GM20000 (cell line): ENCODE measurements at regions not wholly inside any gene's neighbourhood (a gene's known extent, or its start where the extent isn't known, plus 50 kb on each side); places are given as distances from the start of the nearest gene placed in this dataset.

Experiments used
- DNase-seq: peaks from one replicate; pipeline ENCODE4 v3.0.0; 2012; ENCODE audit warnings: low spot score
- TF ChIP-seq, protein P1 (sequence below): IDR thresholded peaks from 2 replicates; pipeline ENCODE4 v1.5.1; 2012; ENCODE audit warnings: mild to moderate bottlenecking, control low read depth; ENCODE audit errors: extremely low read depth, missing control alignments

DNA sequence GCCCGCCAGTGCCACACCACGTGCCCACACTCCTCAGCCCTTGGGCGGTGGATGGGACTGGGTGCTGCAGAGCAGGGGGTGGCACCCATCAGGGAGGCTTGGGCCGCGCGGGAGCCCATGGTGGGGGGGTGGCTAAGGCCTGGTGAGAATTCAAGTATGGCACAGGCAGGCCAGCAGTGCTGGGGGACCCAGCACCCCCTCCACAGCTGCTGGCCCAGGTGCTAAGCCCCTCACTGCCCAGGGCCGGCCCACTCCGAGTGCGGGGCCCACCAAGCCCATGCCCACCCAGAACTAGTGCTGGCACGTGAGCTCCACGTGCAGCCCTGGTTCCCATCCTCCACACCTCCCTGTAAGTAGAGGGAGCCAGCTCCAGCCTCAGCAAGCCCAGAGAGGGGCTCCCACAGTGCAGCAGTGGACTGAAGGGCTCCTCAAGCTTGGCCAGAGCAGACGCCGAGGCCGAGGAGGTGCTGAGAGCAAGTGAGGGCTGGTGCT, 1091.1 kb upstream of the GJE1 start:
- TF ChIP-seq, protein P1, sequence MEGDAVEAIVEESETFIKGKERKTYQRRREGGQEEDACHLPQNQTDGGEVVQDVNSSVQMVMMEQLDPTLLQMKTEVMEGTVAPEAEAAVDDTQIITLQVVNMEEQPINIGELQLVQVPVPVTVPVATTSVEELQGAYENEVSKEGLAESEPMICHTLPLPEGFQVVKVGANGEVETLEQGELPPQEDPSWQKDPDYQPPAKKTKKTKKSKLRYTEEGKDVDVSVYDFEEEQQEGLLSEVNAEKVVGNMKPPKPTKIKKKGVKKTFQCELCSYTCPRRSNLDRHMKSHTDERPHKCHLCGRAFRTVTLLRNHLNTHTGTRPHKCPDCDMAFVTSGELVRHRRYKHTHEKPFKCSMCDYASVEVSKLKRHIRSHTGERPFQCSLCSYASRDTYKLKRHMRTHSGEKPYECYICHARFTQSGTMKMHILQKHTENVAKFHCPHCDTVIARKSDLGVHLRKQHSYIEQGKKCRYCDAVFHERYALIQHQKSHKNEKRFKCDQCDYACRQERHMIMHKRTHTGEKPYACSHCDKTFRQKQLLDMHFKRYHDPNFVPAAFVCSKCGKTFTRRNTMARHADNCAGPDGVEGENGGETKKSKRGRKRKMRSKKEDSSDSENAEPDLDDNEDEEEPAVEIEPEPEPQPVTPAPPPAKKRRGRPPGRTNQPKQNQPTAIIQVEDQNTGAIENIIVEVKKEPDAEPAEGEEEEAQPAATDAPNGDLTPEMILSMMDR = no peak
- no peak for DNase-seq

DNA sequence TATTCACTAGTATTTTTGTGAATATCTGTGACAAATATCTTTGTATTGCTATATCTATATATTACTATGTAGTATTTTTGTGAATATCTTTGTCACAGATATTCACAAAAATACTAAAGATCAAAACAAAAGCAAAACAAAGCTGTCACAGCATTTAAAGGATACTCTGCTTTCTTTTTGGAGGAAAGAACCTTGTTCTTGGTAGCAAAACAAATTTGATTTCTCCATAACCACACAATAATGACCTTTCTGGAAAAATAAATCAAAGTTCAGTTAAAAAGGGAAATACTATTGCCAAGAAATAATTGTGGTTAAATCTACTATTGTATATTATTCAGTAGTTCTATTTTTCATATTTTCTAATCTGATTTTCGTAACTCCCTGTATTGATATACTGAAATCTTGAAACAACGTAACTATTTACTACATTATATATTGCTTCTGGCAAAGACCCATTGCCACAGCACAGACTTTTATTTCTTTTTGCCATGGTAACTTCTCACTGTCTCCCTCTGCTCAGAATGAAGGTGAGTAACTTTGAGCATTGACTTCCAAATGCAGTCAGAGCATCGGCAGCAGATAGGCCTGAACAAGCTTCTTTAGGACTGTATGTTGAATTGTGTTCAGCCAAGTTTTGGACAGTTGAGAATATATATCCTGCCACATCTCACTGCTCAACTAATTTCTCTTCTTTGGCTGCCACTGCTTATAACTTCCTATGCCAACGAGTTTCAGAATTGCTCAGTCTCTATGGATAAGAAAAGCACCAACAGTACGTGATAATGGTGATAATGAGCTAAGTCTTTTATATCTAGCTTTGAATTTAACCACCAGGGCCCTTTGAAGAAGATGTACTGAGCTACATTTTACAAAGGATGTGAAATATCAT, 1097.2 kb upstream of the GJE1 start:
- DNase-seq = no peak
- TF ChIP-seq, protein P1 = no peak

DNA sequence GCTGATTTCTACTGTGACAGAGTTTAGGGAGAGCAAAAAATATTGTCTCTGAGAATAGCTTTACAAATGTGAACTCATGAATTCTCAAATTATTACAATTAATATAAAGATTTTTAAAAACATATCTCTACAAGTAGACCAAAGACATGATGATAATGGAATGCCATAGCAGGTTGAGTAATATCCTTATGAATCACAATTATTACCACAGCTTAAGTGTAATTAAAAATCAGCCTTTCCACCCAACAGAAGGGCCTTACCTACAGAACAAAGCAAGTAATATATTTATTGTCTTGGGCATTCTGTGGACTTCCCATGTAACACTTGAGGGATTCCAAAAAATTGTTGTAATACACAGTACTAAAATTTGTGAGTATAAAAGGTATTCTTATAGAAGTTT, 1099.6 kb upstream of the GJE1 start:
- DNase-seq = no peak
- TF ChIP-seq, protein P1 = no peak

DNA sequence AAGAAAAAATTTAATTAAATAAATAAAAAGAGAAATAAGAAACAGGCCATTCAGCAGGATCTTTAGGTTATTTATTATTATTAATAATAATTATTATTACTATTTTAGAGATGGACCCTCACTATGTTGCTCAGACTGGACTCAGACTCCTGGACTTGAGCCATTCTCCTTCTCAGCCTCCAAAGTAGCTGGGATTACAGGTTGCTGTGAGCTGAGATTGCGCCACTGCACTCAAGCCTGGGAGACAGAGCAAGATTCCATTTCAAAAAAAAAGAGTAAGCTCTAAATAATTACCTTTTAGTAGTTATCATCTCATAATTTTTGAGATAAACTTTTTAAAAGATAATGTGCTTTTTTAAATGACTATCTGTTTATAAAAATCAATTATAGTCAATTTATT, 1102.8 kb upstream of the GJE1 start:
- TF ChIP-seq, protein P1 = no peak

DNA sequence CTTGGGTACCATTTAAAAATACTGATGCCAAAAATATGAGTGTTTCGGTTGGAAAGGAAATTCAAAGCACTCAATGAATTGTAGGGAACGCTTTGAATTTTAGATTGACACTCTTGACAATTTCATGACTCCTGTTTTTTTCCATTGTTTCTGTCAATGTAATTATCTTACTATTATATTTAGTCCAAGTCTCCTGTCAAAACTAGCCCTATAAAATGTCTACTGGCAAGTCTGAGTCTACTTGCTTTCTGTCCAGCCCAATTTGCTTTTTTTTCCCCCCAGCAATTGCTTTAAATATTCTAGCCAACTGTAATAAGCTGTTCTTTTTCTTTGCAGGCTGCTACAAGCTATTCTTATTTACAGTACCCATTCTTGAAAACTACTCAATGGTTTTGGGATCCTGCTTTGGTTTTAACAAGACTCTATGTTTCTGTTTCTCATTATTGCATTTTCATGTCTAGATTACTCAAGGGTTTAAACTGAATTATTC, 1103.9 kb upstream of the GJE1 start:
- DNase-seq = no peak
- TF ChIP-seq, protein P1 = no peak

More for the DNA sequence above, 1102.8 kb upstream of the GJE1 start:
- no peak for DNase-seq

DNA sequence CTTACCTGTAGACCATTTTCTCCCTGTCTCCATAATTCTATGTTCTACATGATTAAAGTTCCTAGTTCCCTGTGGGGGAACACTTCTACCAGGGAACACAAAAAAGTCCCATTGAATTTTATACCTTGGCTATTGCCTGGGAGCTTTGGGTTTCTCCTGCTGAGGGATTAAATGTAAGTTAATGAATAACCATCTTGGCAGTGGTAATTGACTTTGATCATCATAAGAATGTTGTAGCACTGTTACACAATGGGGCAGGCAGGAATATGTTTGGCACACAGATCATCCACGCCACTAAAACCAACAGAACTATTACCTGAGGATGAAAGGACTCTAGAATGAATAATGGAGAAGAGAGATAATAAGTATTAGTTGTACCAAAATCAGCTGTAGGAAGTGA, 1106.2 kb upstream of the GJE1 start:
- DNase-seq = no peak
- TF ChIP-seq, protein P1 = no peak

DNA sequence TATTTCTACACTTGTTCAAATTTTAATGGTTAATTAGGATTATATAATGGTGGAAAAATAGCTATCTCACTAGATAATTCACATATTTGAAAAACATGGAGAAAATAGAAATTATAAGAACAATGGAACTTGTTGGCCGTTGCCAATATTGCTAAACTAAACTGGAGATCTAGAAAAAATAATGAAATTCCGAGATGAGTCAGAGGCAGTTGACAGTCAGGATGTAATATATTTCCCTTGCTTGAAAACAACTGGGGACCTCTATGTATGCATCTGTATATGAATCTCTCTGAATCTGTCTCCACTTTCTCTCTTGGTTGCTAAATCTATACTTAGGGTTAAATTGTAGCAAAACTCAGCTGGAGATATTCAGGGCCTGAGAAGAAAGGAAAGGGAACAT, 1108.2 kb upstream of the GJE1 start:
- TF ChIP-seq, protein P1 = no peak
- DNase-seq = no peak
